Neural crest cell (in vitro differentiated cells): ENCODE measurements at regions not wholly inside any gene's neighbourhood (a gene's known extent, or its start where the extent isn't known, plus 50 kb on each side); places are given as distances from the start of the nearest gene placed in this dataset.

ENCODE experiments used
- DNase-seq: peaks from one replicate; pipeline ENCODE4 v3.0.0; 2021; ENCODE audit warnings: low read depth, mixed read lengths, low spot score
- H3K27ac Mint-ChIP-seq: one replicate; pipeline ENCODE4 v1.8.0; 2021; ENCODE audit warnings: mild to moderate bottlenecking, mixed read lengths; ENCODE audit not compliant: unreplicated experiment
- H3K27me3 Mint-ChIP-seq: 2 replicates; pipeline ENCODE4 v1.8.0; 2021; ENCODE audit warnings: low read depth, mild to moderate bottlenecking, mixed read lengths
- H3K36me3 Mint-ChIP-seq: 2 replicates; pipeline ENCODE4 v1.8.0; 2021; ENCODE audit warnings: low read depth, mild to moderate bottlenecking, mixed read lengths
- H3K4me1 Mint-ChIP-seq: 2 replicates; pipeline ENCODE4 v1.8.0; 2021; ENCODE audit warnings: mixed read lengths
- H3K4me3 Mint-ChIP-seq: one replicate; pipeline ENCODE4 v1.8.0; 2021; ENCODE audit warnings: mild to moderate bottlenecking, mixed read lengths
- H3K9me3 Mint-ChIP-seq: 2 replicates; pipeline ENCODE4 v1.8.0; 2021; ENCODE audit warnings: mixed read lengths
- CTCF ChIP-seq: fragments of 200-600 bp; sonication (generic); conservative IDR thresholded peaks from 2 replicates; pipeline ENCODE4 v1.5.0; 2021; ENCODE audit warnings: antibody characterized with exemption, mild to moderate bottlenecking

- peaks cover 15% of the 10 kb centered on the region for H3K9me3 Mint-ChIP-seq
- H3K27me3 Mint-ChIP-seq: peaks cover 10% of the 10 kb centered on the region
- no peak for DNase-seq
- no peak overlapping the region for H3K4me3 Mint-ChIP-seq
- H3K4me1 Mint-ChIP-seq: no peaks in the 10 kb centered on the region
- no peaks in the 10 kb centered on the region for H3K36me3 Mint-ChIP-seq
- H3K27ac Mint-ChIP-seq: no peak overlapping the region
- no peak for TF ChIP-seq CTCF
Measured at GRCh38 chr20:23178806-23179205, 92.7 kb upstream of the CD93 start.

- Mint-ChIP-seq H3K9me3 (peaks cover 9% of the 10 kb centered on the region), H3K4me3 (no peak overlapping the region), H3K27ac (no peak overlapping the region), H3K36me3 (no peaks in the 10 kb centered on the region), H3K4me1 (no peaks in the 10 kb centered on the region), H3K27me3 (peaks cover 24% of the 10 kb centered on the region)
- no peak for DNase-seq
- TF ChIP-seq CTCF: no peak
Measured at GRCh38 chr20:23174821-23175220, 88.7 kb upstream of the CD93 start.

GRCh38 chr20:23167431-23167830 lies 81.3 kb upstream of the CD93 start:
- no peak for DNase-seq
- Mint-ChIP-seq H3K36me3 (no peaks in the 10 kb centered on the region), H3K4me1 (no peaks in the 10 kb centered on the region), H3K9me3 (no peaks in the 10 kb centered on the region), H3K4me3 (no peak overlapping the region), H3K27me3 (peaks cover 7% of the 10 kb centered on the region), H3K27ac (no peak overlapping the region)
- TF ChIP-seq CTCF: no peak

- Mint-ChIP-seq H3K4me3 (no peak overlapping the region), H3K4me1 (no peaks in the 10 kb centered on the region), H3K27ac (no peak overlapping the region), H3K9me3 (no peaks in the 10 kb centered on the region), H3K36me3 (no peaks in the 10 kb centered on the region), H3K27me3 (no peaks in the 10 kb centered on the region)
- no peak for TF ChIP-seq CTCF
- no peak for DNase-seq
Measured at GRCh38 chr20:23166563-23166962, 80.4 kb upstream of the CD93 start.

GRCh38 chr20:23165964-23166363 lies 79.8 kb upstream of the CD93 start:
- Mint-ChIP-seq H3K27me3 (no peaks in the 10 kb centered on the region), H3K9me3 (no peaks in the 10 kb centered on the region), H3K4me3 (no peak overlapping the region), H3K36me3 (no peaks in the 10 kb centered on the region), H3K27ac (no peak overlapping the region), H3K4me1 (no peaks in the 10 kb centered on the region)
- no peak for DNase-seq
- no peak for TF ChIP-seq CTCF

- Mint-ChIP-seq H3K4me1 (no peaks in the 10 kb centered on the region), H3K27ac (no peak overlapping the region), H3K36me3 (no peaks in the 10 kb centered on the region), H3K9me3 (no peaks in the 10 kb centered on the region), H3K27me3 (no peaks in the 10 kb centered on the region), H3K4me3 (no peak overlapping the region)
- no peak for DNase-seq
- no peak for TF ChIP-seq CTCF
Measured at GRCh38 chr20:23165307-23165750, 79.2 kb upstream of the CD93 start.
